ENCODE measurements at regions not wholly inside any gene's neighbourhood (a gene's known extent, or its start where the extent isn't known, plus 50 kb on each side); places are given as distances from the start of the nearest gene placed in this dataset.

- no peak for DNase-seq (ENCODE audit: low read depth in 2 of 2)
These were observed 187.5 kb upstream of the PMEPA1 start for GRCh38 chr20:57897156-57897874.

GRCh38 chr20:57896563-57896962, 186.7 kb upstream of the PMEPA1 start:
- DNase-seq (ENCODE audit: low read depth in 2 of 2): no peak

- DNase-seq (ENCODE audit: low read depth in 2 of 2): no peak
These were observed 186.2 kb upstream of the PMEPA1 start for GRCh38 chr20:57896017-57896416.

- no peak for DNase-seq (ENCODE audit: low read depth in 2 of 2)
These were observed 185.5 kb upstream of the PMEPA1 start for GRCh38 chr20:57895161-57895855.

DNA sequence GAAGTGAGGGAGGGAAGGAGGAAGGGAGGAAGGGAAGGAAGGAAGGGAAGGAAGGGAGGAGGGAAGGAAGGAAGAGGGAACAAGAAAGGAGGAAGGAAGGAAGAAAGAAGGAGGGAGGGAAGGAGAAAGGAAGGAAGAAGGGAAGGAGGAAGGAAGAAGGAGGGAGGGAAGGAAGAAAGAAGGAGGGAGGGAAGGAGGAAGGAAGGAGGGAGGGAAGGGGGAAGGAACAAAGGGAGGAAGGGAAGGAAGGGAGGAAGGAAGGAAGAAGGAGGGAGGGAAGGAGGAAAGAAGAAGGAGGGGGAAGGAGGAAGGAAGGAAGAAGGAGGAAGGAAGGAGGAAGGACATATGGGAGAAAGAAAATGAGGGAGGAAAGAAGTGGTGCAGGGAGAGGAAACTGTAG, 184.7 kb upstream of the PMEPA1 start:
- DNase-seq (ENCODE audit: low read depth in 2 of 2): no peak

DNA sequence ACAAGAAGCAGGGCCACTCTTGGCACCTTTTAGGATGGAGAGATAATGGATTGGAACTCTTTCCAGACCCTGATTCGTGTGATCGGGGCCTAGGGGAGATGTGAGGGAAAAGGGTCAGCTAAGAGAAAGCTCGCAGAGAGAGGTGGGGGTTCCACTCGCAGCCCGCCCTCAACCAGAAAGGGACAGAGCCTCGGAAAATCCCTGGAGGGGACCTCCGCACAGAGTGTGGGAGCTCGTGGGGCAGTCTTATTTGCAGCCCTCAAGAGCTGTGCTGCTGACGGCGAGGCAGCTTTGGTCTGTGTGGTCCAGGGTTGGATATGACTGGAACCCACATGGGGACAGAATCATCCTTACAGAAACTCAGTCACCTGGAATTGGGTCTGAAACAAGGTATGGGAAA, 184.3 kb upstream of the PMEPA1 start:
- no peak for DNase-seq (ENCODE audit: low read depth in 2 of 2)

DNA sequence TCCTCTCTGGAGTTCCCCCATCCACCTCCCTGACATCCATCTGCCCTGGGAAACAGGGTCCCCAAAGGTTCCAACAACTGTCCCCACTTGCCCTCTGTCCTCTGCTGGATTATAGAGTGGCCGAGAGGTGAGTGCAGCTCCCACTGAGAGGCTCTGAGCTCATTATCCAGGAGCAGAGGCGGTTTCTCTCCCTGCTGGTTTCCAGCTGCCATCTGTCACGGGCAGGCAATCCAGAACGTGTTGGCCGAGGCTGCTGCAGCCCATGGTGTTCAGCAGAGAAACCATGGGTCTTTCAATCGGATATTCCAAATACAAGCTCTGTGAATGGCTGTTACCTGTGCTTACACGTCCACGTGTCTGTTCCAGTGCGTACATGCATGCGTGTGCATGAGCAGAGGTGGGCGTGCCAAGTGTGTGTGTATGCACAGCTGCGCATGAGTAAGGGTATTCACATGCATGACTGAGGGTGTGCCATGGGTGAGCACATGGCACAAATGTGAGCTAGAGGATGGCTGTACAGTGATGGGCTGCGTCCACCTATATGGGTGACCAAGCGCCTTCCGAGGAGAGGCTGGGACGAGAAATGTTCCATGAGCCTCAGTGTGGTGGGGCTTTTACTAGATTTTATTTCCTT, 183.7 kb upstream of the PMEPA1 start:
- no peak for DNase-seq (ENCODE audit: low read depth in 2 of 2)

DNA sequence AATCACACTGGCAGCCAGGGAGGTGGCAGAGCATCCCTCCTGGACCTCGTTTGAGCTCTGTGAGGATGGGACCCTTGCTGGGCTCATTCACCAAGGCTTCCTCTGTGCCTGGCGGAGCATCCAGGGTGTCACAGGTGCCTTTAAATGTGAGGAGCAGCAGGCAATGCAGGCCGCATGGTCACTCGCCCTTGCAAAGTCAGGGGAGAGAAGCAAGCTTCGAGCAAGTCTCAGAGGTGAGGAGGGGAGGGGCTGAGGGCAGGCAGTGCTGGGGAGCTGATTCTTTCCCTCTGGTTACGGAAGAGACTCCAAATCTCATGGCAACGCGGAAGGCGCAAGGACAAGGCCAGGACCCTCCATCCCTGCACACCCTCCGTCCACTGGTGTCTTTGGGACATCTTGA, 182.7 kb upstream of the PMEPA1 start:
- no peak for DNase-seq (ENCODE audit: low read depth in 2 of 2)

- DNase-seq (ENCODE audit: low read depth in 2 of 2): no peak
These were observed 181.2 kb upstream of the PMEPA1 start for GRCh38 chr20:57891014-57891413.

DNA sequence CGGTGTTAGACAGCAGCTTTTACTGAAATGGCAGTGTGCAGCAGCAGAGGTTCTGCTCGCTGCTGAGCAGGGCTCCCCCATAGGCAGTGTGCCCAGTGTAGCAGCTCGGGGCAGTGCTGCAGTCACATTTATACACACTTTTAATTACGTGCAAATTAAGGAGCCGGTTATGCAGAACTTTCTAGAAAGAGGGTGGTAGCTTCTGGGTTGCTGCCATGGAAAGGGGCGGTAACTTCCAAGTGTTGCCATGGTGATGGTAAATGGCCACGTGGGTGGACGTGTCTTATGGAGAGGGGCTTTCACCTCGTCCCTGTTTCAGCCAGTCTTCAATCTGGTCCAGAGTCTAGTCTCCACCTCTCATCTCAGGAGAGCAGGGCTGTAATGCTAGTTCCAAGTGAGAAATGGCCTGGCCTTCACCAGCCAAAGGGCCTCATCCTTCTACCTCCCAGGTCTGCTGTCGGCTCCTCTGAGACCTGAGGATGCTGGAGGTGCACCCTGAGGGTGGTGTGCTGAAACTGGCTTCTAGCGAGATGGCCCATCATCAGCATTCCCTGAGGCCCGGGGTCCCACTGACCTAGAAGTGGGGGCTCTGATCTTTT, 180.5 kb upstream of the PMEPA1 start:
- DNase-seq (ENCODE audit: low read depth in 2 of 2): no peak

GRCh38 chr20:57888591-57888990, 178.8 kb upstream of the PMEPA1 start:
- no peak for DNase-seq (ENCODE audit: low read depth in 2 of 2)

GRCh38 chr20:57884956-57885355, 175.1 kb upstream of the PMEPA1 start:
- DNase-seq (ENCODE audit: low read depth in 2 of 2): no peak

GRCh38 chr20:57883761-57884160, 173.9 kb upstream of the PMEPA1 start:
- no peak for DNase-seq (ENCODE audit: low read depth in 2 of 2)

- no peak for DNase-seq (ENCODE audit: low read depth in 2 of 2)
These were observed 173.4 kb upstream of the PMEPA1 start for GRCh38 chr20:57883224-57883623.

GRCh38 chr20:57882451-57883161, 172.8 kb upstream of the PMEPA1 start:
- DNase-seq (ENCODE audit: low read depth in 2 of 2): no peak

DNA sequence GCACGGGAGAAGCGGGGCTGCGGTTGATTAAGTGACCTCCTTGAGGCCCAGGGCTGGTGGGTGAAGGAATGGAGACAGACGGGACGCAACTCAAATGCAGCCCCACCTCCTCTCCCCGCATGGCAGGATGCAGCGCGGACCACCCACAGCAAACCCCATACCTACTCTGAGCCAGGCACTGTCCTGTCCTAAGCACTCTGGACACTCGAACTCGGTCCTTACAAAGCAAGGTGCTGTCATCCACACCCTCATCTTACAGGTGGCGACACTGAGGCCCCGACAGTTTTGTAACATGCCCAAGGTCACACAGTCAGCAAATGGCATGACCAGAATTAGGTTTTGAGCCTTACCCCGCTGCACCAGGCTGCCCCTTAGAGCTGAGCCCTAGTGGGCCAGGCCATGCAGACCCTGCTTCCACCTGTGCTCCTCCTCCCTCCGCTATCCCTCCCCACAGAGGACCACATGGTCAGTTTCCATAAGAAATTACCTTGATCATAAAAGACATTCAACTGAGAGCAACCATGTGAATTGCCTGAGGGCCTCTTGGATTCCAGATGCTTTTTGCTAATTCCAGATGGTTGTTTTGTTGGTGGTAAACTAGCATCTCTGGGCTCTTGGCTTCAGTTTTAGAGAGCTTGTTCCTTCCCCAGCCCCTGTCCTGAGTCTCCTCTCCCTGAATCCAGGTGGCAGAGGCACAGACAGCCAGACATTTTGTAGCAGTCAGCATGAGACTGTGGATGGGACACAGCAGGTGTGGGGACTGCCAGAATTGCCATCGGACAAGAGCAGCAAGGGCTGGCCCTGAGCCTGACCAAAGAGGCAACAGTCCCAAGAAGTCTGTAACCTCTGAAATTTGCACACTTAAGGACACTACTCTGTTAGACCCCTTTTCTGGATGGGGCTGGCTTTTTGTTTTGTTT, 171.9 kb upstream of the PMEPA1 start:
- no peak for DNase-seq (ENCODE audit: low read depth in 2 of 2)

- no peak for DNase-seq (ENCODE audit: low read depth in 2 of 2)
These were observed 170.7 kb upstream of the PMEPA1 start for GRCh38 chr20:57880571-57880892.

DNA sequence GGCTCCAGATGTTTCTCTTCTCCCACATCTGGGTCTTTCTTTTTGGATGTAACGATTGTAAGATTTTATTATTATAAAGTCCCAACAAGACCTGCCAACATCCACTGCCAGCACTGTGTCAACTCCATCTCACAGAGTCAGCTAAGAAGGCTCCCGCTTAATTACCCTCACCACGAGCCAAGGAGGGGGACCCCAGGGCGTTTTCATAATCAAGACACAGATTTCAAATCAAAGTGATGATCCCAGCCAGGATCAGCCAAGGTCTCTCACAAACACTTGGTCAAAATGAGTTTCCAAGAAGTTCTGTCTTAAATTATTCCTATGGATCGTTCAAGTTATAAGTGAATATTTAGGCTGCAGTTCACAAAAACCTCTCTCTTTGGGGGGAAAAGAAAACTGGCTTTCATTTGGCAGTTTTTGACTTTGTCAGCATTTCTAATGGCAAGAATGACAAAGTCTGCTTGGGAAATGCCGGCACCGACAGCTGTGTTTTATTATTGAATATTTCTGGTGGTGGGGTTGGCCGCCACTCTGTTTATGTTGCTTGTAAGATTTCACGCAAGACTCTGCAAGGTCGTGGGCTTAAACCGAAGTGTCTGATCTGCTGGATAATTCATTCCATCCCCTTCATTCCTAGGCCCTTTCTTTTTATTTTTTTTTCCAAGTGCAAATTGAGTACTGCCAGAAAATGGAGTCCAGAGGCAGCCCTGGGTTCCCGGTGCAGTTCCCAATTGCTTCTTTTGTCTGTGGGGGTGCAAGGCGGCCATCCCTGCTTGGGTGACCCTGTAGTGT, 170.2 kb upstream of the PMEPA1 start:
- DNase-seq (ENCODE audit: low read depth in 2 of 2): no peak

GRCh38 chr20:57879437-57879778, 169.6 kb upstream of the PMEPA1 start:
- no peak for DNase-seq (ENCODE audit: low read depth in 2 of 2)

DNA sequence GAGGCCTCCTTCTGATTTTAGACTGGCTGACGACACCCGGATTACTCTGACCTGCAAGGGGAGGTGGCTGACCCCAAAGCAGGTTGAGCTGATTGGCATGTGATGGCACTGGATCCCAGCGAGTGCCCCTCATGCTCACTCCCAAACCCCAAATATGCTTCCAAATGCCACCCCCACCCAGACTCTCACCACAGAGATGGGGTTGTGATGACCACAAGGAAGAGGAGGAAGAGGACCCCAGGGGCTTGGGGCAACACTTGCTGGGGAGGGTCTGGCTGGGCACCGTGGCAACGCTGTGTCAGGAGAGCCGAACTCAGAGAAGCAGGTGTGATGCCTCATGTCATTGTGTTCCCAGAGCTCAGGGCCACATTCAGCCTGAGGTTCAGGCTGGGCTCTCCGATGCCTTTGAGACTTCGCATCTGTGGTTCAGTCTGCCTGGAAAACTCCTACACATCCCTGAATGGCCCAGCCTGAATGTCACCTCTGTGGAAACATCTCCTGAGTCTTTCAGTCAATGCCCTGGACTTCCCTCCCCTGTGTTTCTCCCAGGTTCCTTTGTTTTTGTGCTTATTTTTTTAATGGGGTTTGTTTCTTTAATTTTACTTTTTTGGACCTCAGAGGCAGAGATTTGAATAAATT, 169.1 kb upstream of the PMEPA1 start:
- DNase-seq (ENCODE audit: low read depth in 2 of 2): no peak

Measured in stimulated activated CD4-positive, alpha-beta T cell treated with anti-CD3 and anti-CD28 coated beads, Interleukin-12 subunit alpha, Interleukin-12 subunit beta, amount 100 ng/mL, for 24 hours (primary cell).